ENCODE measurements at regions not wholly inside any gene's neighbourhood (a gene's known extent, or its start where the extent isn't known, plus 50 kb on each side); places are given as distances from the start of the nearest gene placed in this dataset.
"Not testable (repeated sequence)": the region's sequence is repeated elsewhere in the genome, so short reads cannot be mapped to it uniquely, and the experiment has no call there.

GRCh38 chr1:54474310-54475251 lies 68.4 kb upstream of the SSBP3 start:
- Histone ChIP-seq H2AFZ (ENCODE audit: low read depth, low read length) (no peak overlapping the region), H3K4me2 (ENCODE audit: low read length) (peak overlapping the region; percentile 66), H3K9me3 (ENCODE audit: insufficient read depth, low read depth, low read length) (no peaks in the 10 kb centered on the region), H3K36me3 (ENCODE audit: insufficient read depth, low read length) (no peaks in the 10 kb centered on the region), H3K9ac (ENCODE audit: low read length) (no peak overlapping the region), H4K20me1 (ENCODE audit: insufficient read depth, low read length) (no peaks in the 10 kb centered on the region), H3K4me3 (ENCODE audit: insufficient read depth, low read depth, low read length) (peak overlapping the region; percentile 24), H3K27ac (ENCODE audit: low read depth, low read length) (no peak overlapping the region), H3K79me2 (ENCODE audit: insufficient read depth, low read length) (no peaks in the 10 kb centered on the region), H3K27me3 (ENCODE audit: insufficient read depth, low read length) (peaks cover 25% of the 10 kb centered on the region), H3K4me1 (ENCODE audit: insufficient read depth, low read length) (peaks cover 5% of the 10 kb centered on the region)
- Mint-ChIP-seq H3K36me3 (ENCODE audit: low read depth, unreplicated experiment) (no peaks in the 10 kb centered on the region), H3K27me3 (ENCODE audit: low read depth, unreplicated experiment) (peaks cover 27% of the 10 kb centered on the region), H3K27ac (ENCODE audit: unreplicated experiment) (no peak overlapping the region), H3K9me3 (ENCODE audit: unreplicated experiment) (no peaks in the 10 kb centered on the region), H3K4me1 (ENCODE audit: low read depth, unreplicated experiment) (peaks cover 16% of the 10 kb centered on the region), H3K4me3 (ENCODE audit: unreplicated experiment) (peak overlapping the region; percentile 76)
- DNase-seq (ENCODE audit: low read depth) (no peak), FAIRE-seq (no peak)
- TF ChIP-seq CTCF (IDR thresholded peaks at IDR 0.05; ENCODE audit: insufficient read depth, low read depth, low read length) (no peak), EZH2 (IDR thresholded peaks at IDR 0.05; ENCODE audit: insufficient read depth, low read length) (peak; percentile 80)

DNA sequence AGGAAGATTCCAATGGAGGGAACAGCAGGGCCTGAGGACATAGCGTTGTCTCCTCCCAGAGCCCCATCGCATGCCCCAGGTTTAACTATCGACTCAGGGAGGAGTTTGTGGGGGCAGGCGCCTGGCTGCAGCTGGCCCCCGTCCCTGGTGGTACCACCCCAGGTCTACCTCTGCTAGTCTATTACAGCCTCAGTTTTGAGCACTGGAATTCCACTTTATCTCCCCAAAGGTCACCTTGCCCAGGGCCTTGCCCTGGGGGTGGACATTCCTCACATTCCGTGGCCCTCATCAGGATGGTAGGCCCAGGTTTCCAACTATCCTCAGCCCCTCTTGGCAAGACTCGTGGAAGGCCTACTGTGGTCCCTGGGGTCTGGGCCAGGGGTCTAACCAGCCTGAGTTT lies 65.4 kb upstream of the SSBP3 start:
- H3K4me2 ChIP-seq (ENCODE audit: low read length) = no peak overlapping the region
- no peak for FAIRE-seq

DNA sequence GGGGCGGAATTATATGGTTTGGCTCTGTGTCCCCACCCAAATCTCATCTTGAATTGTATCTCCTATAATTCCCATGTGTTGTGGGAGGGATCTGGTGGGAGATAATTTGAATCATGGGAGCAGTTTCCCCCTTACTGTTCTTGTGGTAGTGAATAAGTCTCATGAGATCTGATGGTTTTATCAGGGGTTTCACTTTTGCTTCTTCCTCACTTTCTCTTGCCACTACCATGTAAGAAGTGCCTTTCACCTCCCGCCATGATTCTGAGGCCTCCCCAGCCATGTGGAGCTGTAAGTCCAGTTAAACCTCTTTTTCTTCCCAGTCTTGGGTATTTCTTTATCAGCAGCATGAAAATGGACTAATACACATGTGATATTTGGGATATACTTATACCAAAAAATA lies 63.2 kb upstream of the SSBP3 start:
- not testable (repeated sequence) for H4K20me1 ChIP-seq (ENCODE audit: insufficient read depth, low read length); H3K27ac Mint-ChIP-seq (ENCODE audit: unreplicated experiment); FAIRE-seq; H3K9me3 Mint-ChIP-seq (ENCODE audit: unreplicated experiment); H3K36me3 Mint-ChIP-seq (ENCODE audit: low read depth, unreplicated experiment); H3K9me3 ChIP-seq (ENCODE audit: insufficient read depth, low read depth, low read length); DNase-seq (ENCODE audit: low read depth); H3K36me3 ChIP-seq (ENCODE audit: insufficient read depth, low read length); H3K27ac ChIP-seq (ENCODE audit: low read depth, low read length); H2AFZ ChIP-seq (ENCODE audit: low read depth, low read length); H3K9ac ChIP-seq (ENCODE audit: low read length); H3K4me2 ChIP-seq (ENCODE audit: low read length); H3K4me3 Mint-ChIP-seq (ENCODE audit: unreplicated experiment); H3K79me2 ChIP-seq (ENCODE audit: insufficient read depth, low read length); H3K4me1 ChIP-seq (ENCODE audit: insufficient read depth, low read length); H3K4me3 ChIP-seq (ENCODE audit: insufficient read depth, low read depth, low read length)
- H3K27me3 Mint-ChIP-seq (ENCODE audit: low read depth, unreplicated experiment) = peaks cover 17% of the 10 kb centered on the region
- peaks cover 13% of the 10 kb centered on the region for H3K27me3 ChIP-seq (ENCODE audit: insufficient read depth, low read length)
- peaks cover 14% of the 10 kb centered on the region for H3K4me1 Mint-ChIP-seq (ENCODE audit: low read depth, unreplicated experiment)

More for the DNA sequence above, 65.4 kb upstream of the SSBP3 start:
- TF ChIP-seq CTCF (IDR thresholded peaks at IDR 0.05; ENCODE audit: insufficient read depth, low read depth, low read length) (no peak), EZH2 (IDR thresholded peaks at IDR 0.05; ENCODE audit: insufficient read depth, low read length) (no peak)
- Mint-ChIP-seq H3K36me3 (ENCODE audit: low read depth, unreplicated experiment) (no peaks in the 10 kb centered on the region), H3K27me3 (ENCODE audit: low read depth, unreplicated experiment) (peaks cover 17% of the 10 kb centered on the region), H3K4me1 (ENCODE audit: low read depth, unreplicated experiment) (peaks cover 12% of the 10 kb centered on the region), H3K27ac (ENCODE audit: unreplicated experiment) (no peak overlapping the region), H3K9me3 (ENCODE audit: unreplicated experiment) (peaks cover 3% of the 10 kb centered on the region), H3K4me3 (ENCODE audit: unreplicated experiment) (no peak overlapping the region)
- Histone ChIP-seq H3K9ac (ENCODE audit: low read length) (no peak overlapping the region), H3K79me2 (ENCODE audit: insufficient read depth, low read length) (no peaks in the 10 kb centered on the region), H4K20me1 (ENCODE audit: insufficient read depth, low read length) (no peaks in the 10 kb centered on the region), H2AFZ (ENCODE audit: low read depth, low read length) (no peak overlapping the region), H3K4me3 (ENCODE audit: insufficient read depth, low read depth, low read length) (no peak overlapping the region), H3K27me3 (ENCODE audit: insufficient read depth, low read length) (peaks cover 23% of the 10 kb centered on the region), H3K27ac (ENCODE audit: low read depth, low read length) (no peak overlapping the region), H3K4me1 (ENCODE audit: insufficient read depth, low read length) (peaks cover 5% of the 10 kb centered on the region), H3K36me3 (ENCODE audit: insufficient read depth, low read length) (no peaks in the 10 kb centered on the region), H3K9me3 (ENCODE audit: insufficient read depth, low read depth, low read length) (no peaks in the 10 kb centered on the region)
- no peak for DNase-seq (ENCODE audit: low read depth)

DNA sequence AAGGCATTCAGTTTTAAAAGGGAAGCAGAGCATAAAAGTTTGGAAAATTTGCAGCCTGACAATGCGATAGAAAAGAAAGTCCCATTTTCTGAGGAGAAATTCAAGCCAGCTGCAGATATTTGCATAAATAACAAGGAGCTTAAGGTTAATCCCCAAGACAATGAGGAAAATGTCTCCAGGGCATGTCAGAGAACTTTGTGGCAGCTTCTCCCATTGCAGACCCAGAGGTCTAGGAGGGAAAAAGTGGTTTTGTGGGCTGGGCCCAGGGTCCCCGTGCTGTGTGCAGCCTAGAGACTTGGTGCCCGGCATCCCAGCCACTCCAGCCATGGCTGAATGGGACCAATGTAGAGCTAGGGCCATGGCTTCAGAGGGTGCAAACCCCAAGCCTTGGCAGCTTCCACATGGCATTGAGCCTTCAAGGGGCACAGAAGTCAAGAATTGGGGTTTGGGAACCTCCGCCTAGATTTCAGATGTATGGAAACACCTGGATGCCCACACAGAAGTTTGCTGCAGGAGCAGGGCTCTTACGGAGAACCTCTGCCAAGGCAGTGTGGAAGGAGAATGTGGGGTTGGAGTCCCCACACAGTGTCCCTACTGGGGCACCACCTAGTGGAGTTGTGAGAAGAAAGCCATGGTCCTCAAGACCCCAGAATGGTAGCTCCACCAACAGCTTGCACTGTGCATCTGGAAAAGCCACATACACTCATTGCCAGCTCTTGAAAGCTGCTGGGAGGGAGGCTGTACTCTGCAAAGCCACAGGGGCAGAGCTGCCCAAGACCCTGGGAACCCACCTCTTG lies 62.3 kb upstream of the SSBP3 start:
- not testable (repeated sequence) for H3K36me3 Mint-ChIP-seq (ENCODE audit: low read depth, unreplicated experiment); DNase-seq (ENCODE audit: low read depth); H3K79me2 ChIP-seq (ENCODE audit: insufficient read depth, low read length); H3K27ac ChIP-seq (ENCODE audit: low read depth, low read length); H2AFZ ChIP-seq (ENCODE audit: low read depth, low read length); H3K27ac Mint-ChIP-seq (ENCODE audit: unreplicated experiment); H3K4me2 ChIP-seq (ENCODE audit: low read length); H3K4me1 ChIP-seq (ENCODE audit: insufficient read depth, low read length); H3K27me3 ChIP-seq (ENCODE audit: insufficient read depth, low read length); H3K9me3 Mint-ChIP-seq (ENCODE audit: unreplicated experiment); H3K4me3 Mint-ChIP-seq (ENCODE audit: unreplicated experiment); H3K9me3 ChIP-seq (ENCODE audit: insufficient read depth, low read depth, low read length); H4K20me1 ChIP-seq (ENCODE audit: insufficient read depth, low read length); H3K4me3 ChIP-seq (ENCODE audit: insufficient read depth, low read depth, low read length); H3K36me3 ChIP-seq (ENCODE audit: insufficient read depth, low read length); H3K27me3 Mint-ChIP-seq (ENCODE audit: low read depth, unreplicated experiment); FAIRE-seq; H3K9ac ChIP-seq (ENCODE audit: low read length)
- H3K4me1 Mint-ChIP-seq (ENCODE audit: low read depth, unreplicated experiment) = peaks cover 18% of the 10 kb centered on the region

Data from astrocyte (in vitro differentiated cells and primary cell).